ENCODE measurements at regions not wholly inside any gene's neighbourhood (a gene's known extent, or its start where the extent isn't known, plus 50 kb on each side); places are given as distances from the start of the nearest gene placed in this dataset.

- Histone ChIP-seq H3K4me1 (no peaks in the 10 kb centered on the region), H3K36me3 (no peaks in the 10 kb centered on the region), H3K4me3 (no peak overlapping the region), H3K27ac (no peak overlapping the region), H3K27me3 (no peaks in the 10 kb centered on the region), H3K9me3 (no peaks in the 10 kb centered on the region)
- DNase-seq (ENCODE audit: low spot score in 2 of 2) = no peak
- intact Hi-C loops (cut with DNase I) = no loop called here
- no peak for TF ChIP-seq CTCF (IDR thresholded peaks at IDR 0.05)
Measured at GRCh38 chr4:155566354-155566753, 100.3 kb upstream of the GUCY1A1 start.

GRCh38 chr4:155565776-155566175 lies 100.9 kb upstream of the GUCY1A1 start:
- TF ChIP-seq CTCF (IDR thresholded peaks at IDR 0.05) = no peak
- Histone ChIP-seq H3K4me1 (no peaks in the 10 kb centered on the region), H3K27me3 (no peaks in the 10 kb centered on the region), H3K36me3 (no peaks in the 10 kb centered on the region), H3K27ac (no peak overlapping the region), H3K9me3 (no peaks in the 10 kb centered on the region), H3K4me3 (no peak overlapping the region)
- intact Hi-C loops (cut with DNase I) = no loop called here
- no peak for DNase-seq (ENCODE audit: low spot score in 2 of 2)

GRCh38 chr4:155565330-155565729 lies 101.3 kb upstream of the GUCY1A1 start:
- intact Hi-C loops (cut with DNase I) = no loop called here
- Histone ChIP-seq H3K9me3 (no peaks in the 10 kb centered on the region), H3K27me3 (no peaks in the 10 kb centered on the region), H3K4me3 (no peak overlapping the region), H3K4me1 (no peaks in the 10 kb centered on the region), H3K27ac (no peak overlapping the region), H3K36me3 (no peaks in the 10 kb centered on the region)
- TF ChIP-seq CTCF (IDR thresholded peaks at IDR 0.05) = no peak
- no peak for DNase-seq (ENCODE audit: low spot score in 2 of 2)

GRCh38 chr4:155564880-155565279 lies 101.8 kb upstream of the GUCY1A1 start:
- H3K4me3 ChIP-seq = no peak overlapping the region
- H3K36me3 ChIP-seq = no peaks in the 10 kb centered on the region

GRCh38 chr4:155564086-155564485 lies 102.6 kb upstream of the GUCY1A1 start:
- intact Hi-C loops (cut with DNase I) = no loop called here
- no peaks in the 10 kb centered on the region for H3K9me3 ChIP-seq
- H3K27ac ChIP-seq = no peak overlapping the region
- H3K4me1 ChIP-seq = no peaks in the 10 kb centered on the region
- TF ChIP-seq CTCF (IDR thresholded peaks at IDR 0.05) = no peak
- no peak for DNase-seq (ENCODE audit: low spot score in 2 of 2)
- H3K36me3 ChIP-seq = no peaks in the 10 kb centered on the region
- no peaks in the 10 kb centered on the region for H3K27me3 ChIP-seq
- no peak overlapping the region for H3K4me3 ChIP-seq

More at GRCh38 chr4:155564880-155565279, 101.8 kb upstream of the GUCY1A1 start:
- Histone ChIP-seq H3K9me3 (no peaks in the 10 kb centered on the region), H3K27me3 (no peaks in the 10 kb centered on the region), H3K4me1 (no peaks in the 10 kb centered on the region), H3K27ac (no peak overlapping the region)
- no peak for DNase-seq (ENCODE audit: low spot score in 2 of 2)
- intact Hi-C loops (cut with DNase I) = no loop called here
- no peak for TF ChIP-seq CTCF (IDR thresholded peaks at IDR 0.05)

- peaks cover 0 to 5% of the 10 kb centered on the region in 2 donors for H3K9me3 ChIP-seq
- no peak overlapping the region for H3K4me3 ChIP-seq
- intact Hi-C loops (cut with DNase I) = no loop called here
- no peak for DNase-seq (ENCODE audit: low spot score in 2 of 2)
- TF ChIP-seq CTCF (IDR thresholded peaks at IDR 0.05) = no peak
- H3K27me3 ChIP-seq = no peaks in the 10 kb centered on the region
- H3K36me3 ChIP-seq = no peaks in the 10 kb centered on the region
- H3K4me1 ChIP-seq = no peaks in the 10 kb centered on the region
- no peak overlapping the region for H3K27ac ChIP-seq
Measured at GRCh38 chr4:155559915-155560314, 106.7 kb upstream of the GUCY1A1 start.

Data from ascending aorta (tissue), 2 donors.